ENCODE measurements at regions not wholly inside any gene's neighbourhood (a gene's known extent, or its start where the extent isn't known, plus 50 kb on each side); places are given as distances from the start of the nearest gene placed in this dataset.
"Not testable (repeated sequence)": the region's sequence is repeated elsewhere in the genome, so short reads cannot be mapped to it uniquely, and the experiment has no call there.

DNA sequence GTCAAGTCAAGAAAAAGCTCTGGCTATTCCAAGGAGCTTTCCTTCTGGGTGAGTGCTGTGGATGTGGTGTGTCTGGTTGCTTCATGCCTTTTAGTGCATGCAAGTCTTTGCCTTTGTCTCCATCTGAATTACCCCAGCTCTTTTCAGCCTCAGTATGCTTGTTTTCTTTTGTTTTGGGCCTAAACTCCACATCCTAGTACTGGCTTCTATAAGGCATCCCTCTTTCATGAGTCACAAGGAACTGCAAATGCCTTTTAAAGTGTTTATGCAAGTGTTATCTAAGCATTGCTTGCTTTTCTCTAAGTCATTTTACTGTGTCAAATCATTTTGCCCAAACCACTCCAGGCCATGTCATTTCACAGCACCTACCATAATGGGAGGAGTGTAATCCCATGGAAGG, 132.1 kb downstream of the PLCE1 start:
- DNase-seq (no peak), ATAC-seq (no peak)

DNA sequence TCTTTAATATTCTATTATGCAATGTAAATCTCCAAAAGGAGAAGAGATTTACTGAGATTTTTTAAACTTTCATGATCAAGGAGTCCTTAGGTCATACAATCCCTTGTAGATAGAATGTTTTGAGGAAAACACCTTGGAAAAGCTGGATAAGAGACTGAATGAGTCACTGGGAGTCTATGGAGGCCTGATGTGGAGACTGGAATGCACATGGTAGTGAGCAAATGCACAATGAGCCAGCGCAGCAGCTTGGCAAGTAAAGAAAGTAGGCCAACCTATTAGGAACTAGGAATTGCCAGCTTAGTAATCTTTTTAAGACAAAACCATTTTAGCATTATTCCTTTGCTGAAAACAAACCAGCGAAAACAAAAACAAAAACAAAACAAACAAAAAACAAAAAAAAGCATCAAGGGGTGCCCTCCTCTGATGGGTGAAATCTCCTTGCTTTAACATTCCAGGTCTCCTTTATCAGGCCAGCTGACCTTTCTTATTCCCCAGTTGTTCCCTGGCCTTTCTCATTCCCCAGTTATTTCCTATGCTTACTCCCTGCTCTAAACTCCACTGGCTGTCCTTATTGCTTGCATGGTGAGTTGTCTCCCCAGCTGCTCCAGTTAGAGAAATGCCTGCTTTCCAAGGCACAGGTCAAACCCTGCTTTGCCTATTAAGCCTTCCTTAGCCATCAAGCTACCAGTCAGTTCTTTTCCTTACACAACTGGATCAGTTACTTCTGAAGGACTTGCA, 135.8 kb downstream of the PLCE1 start:
- no peak for DNase-seq
- no peak for ATAC-seq

- no peak for ATAC-seq
These were observed 138.2 kb downstream of the PLCE1 start for GRCh38 chr10:94131885-94132284.

DNA sequence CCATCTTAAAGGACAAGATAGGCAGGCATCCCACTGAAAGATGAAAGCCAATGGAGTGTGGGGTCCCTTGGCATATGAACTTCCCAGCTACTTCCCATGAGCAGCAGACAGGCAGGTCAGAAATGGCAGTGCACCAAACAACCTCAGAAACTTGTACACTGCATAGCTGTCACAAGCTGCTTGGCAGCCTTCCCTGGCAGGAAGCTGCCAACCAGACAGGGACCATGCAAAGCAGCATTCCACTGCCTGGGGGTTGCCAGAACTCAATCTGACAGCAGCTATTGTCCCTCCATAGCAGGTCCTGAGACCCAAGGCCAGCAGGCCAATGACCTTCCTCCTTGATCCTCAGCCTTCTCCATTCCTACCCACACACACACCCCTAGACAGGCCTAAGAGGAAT, 139.5 kb downstream of the PLCE1 start:
- ATAC-seq: no peak

More at GRCh38 chr10:94131885-94132284, 138.2 kb downstream of the PLCE1 start:
- no peak for DNase-seq

DNA sequence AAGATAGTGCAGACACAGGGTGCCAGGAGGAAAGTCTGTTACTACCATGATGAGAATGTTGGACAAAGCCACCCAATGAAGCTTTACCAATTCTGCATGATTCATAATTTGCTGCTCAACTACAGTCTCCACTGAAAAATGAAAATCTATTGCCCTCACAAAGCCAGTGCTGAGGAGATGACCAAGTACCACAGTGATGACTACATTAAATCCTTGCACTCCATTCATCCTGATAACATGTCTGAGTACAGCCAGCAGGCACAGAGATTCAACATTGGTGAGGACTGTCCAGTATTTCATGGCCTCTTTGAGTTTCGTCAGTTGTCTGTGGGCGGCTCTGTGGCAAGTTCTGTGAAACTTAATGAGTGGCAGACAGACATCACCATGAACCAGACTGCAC, 144.0 kb downstream of the PLCE1 start:
- ATAC-seq (no peak), DNase-seq (no peak)

More for the DNA sequence above, 139.5 kb downstream of the PLCE1 start:
- DNase-seq: no peak

DNA sequence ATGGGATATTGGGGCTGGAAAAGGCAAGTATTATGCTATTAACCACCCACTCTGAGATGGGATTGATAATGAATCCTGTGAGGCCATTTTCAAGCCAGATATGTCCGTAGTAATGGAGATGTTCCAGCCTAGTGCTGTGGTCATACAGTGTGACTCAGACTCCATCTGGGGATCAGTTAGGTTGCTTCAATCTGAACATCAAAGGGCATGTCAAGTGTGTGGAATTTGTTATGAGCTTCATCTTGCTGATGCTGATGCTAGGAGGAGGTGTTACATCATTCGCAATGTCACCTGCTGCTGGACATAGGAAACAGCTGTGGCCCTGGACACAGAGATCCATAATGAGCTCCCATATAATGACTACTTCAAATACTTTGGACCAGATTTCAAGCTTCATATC, 144.7 kb downstream of the PLCE1 start:
- DNase-seq: no peak
- no peak for ATAC-seq

GRCh38 chr10:94143261-94143660, 149.5 kb downstream of the PLCE1 start:
- ATAC-seq: no peak
- no peak for DNase-seq

GRCh38 chr10:94146313-94146712, 152.6 kb downstream of the PLCE1 start:
- no peak for ATAC-seq
- DNase-seq: no peak

DNA sequence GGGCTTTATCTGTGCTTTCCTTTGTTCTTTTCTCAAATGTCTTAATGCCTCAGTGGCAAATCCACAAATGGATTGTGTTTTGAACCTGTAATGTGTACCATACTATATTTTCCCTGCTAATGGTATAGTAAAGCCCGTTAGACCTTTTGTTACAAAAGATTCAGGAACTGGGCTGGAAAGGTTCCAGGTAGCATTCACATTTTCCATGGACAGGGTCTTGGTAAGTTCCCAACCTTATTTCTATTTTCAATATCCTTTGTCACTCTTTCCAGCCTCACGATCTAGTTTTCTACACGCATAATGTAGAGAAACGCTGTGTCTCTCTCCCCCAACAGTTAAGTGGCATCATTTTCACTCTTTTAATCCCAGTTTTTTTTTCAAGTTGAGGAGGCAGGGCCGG, 153.0 kb downstream of the PLCE1 start:
- no peak for ATAC-seq

GRCh38 chr10:94149702-94150101, 156.0 kb downstream of the PLCE1 start:
- ATAC-seq: no peak
- no peak for DNase-seq

More for the DNA sequence above, 153.0 kb downstream of the PLCE1 start:
- no peak for DNase-seq

GRCh38 chr10:94150541-94151184, 156.9 kb downstream of the PLCE1 start:
- DNase-seq (no peak), ATAC-seq (no peak)

DNA sequence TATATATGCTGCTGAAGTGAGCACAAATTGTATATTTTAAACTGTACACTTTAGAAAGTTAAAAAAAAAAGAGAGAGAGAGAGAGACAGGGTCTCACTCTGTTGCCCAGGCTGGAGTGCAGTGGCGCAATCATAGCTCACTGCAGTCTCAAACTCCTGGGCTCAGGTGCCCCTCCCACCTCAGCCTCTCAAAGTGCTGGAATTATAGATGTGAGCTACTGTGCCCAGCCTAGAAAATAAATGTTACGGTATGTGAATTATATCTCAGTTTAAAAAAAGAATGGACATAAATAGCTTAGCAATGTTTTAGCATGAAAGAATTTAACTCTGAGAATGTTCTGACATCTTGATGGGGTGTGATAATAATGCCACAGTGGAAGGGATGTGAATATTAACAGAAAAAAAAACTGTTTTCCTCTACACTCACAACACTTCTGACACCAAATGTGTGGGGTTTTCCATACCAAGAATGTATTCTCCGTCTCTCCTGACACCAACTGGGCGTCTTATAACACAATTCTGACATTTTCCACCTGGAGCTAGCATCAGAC, 162.1 kb downstream of the PLCE1 start:
- DNase-seq (no peak), ATAC-seq (no peak)

DNA sequence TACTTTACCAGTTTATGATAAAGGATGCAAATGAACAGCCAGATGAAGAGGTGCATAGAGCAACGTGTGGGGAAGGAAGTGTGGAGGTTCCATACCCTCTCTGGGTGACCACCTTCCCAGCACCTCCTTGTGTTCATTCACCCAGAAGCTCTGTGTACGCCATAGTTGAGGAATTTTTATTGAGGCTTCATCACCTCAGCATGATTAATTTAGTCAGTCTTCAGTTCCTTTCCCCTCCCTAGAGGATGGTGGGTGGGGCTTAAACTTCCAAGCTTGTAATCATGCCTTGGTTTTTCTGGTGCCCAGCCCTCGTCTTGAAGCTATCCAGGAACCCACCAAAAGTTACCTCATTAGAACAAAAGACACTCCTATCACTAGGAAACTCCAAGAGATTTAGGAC, 162.7 kb downstream of the PLCE1 start:
- DNase-seq (no peak), ATAC-seq (no peak)

DNA sequence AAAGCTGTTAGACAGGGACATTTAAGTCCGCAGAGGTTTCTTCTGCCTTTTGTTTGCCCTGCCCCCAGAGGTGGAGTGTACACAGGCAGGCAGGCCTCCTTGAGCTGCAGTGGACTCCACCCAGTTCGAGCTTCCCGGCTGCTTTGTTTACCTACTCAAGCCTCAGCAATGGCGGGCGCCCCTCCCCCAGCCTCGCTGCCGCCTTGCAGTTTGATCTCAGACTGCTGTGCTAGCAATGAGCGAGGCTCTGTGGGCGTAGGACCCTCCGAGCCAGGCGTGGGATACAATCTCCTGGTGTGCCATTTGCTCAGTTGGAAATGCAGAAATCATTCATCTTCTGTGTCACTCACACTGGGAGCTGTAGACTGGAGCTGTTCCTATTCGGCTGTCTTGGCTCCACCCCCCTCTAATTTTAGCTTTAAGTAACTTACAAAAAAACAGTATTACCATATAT, 171.5 kb downstream of the PLCE1 start:
- ATAC-seq, DNase-seq: not testable (repeated sequence)

GRCh38 chr10:94172332-94172731, 178.6 kb downstream of the PLCE1 start:
- DNase-seq: no peak
- no peak for ATAC-seq

- ATAC-seq: no peak
These were observed 179.9 kb downstream of the PLCE1 start for GRCh38 chr10:94173594-94173993.

GRCh38 chr10:94174838-94175237, 181.1 kb downstream of the PLCE1 start:
- DNase-seq (no peak), ATAC-seq (no peak)

More at GRCh38 chr10:94173594-94173993, 179.9 kb downstream of the PLCE1 start:
- DNase-seq: no peak

DNA sequence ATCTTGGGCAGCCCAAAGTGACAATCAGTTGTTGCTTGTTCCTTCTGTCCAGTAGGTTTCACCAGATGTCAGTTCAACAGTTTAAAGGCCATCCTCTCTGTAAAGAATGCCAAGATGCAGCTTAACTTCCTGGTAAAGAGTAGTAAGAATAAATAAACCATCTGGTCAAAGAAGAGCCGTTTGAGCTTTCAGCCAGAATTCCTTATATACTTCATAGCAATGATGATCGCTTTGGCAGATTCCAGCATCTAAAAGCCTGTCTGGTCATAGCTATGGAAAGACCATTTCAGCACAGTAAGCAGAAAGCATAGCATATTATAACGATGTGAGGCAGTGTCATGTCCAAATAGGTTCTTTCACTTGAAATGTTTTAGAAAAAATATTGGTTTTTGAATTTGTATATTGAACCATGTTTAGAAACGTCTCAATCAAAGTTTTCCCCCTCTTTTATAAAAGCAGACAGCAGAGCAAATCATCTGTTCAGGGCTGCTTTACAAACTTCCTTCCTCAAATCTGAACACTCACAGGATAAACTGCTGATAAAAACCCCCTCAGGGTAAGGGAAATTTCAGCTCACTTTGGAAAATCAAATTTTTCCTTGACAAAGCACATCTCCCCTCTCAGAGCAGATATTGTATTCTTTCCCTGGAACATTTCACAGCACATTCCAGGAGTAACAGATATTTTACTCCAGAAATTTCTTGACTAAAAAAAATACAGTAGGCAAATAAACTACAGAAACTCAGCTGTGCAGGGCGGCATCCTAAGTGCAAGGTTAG, 184.1 kb downstream of the NOC3L start:
- DNase-seq (no peak), ATAC-seq (no peak)

GRCh38 chr10:94180576-94180975, 182.2 kb downstream of the NOC3L start:
- ATAC-seq (no peak), DNase-seq (no peak)

GRCh38 chr10:94183666-94184264, 179.0 kb downstream of the NOC3L start:
- ATAC-seq: peak; percentile 46
- DNase-seq: no peak

DNA sequence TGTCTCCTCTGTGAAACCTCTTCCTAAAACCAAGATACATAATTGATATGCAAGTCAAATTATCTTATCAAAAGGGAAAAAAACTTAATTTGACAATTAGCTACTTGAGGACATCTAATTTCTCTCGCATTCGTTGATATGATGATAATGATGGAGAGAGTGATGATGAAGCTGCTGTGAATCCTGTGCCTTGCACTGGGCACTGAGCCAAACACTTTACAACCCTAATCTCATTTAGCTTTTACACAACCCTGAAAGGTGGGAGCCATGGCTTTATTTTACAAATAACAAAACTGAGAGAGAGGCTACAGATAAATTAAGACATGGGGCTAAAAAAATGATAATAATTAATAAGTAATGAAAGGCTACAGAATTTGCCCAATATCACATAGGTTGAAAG, 176.0 kb downstream of the NOC3L start:
- ATAC-seq: no peak
- DNase-seq: no peak

- DNase-seq: no peak
These were observed 170.4 kb downstream of the NOC3L start for GRCh38 chr10:94192333-94192732.

More at GRCh38 chr10:94192333-94192732, 170.4 kb downstream of the NOC3L start:
- ATAC-seq: no peak

Measured in stimulated activated naive CD8-positive, alpha-beta T cell treated with anti-CD3 and anti-CD28 coated beads, Interleukin-15, Interleukin-2, amounts not matched to agents 100 U/mL and 50 U/mL, for 24 hours (primary cell).